Spinal cord (tissue), 9 donors: ENCODE measurements at regions not wholly inside any gene's neighbourhood (a gene's known extent, or its start where the extent isn't known, plus 50 kb on each side); places are given as distances from the start of the nearest gene placed in this dataset.
"Not testable (repeated sequence)": the region's sequence is repeated elsewhere in the genome, so short reads cannot be mapped to it uniquely, and the experiment has no call there.

ENCODE experiments used
- DNase-seq, 6 donors: peaks; one replicate each; pipeline versions ENCODE4 v3.0.0 to v3.0.0-alpha.2; 2013 to 2015; ENCODE audit warnings: low spot score in 6 of 6, low read depth in 4 of 6
- H3K27ac ChIP-seq: one replicate; pipeline ENCODE4 v1.5.1; 2013; ENCODE audit warnings: low read depth, low read length, control low read depth
- H3K27me3 ChIP-seq: one replicate; pipeline ENCODE4 v1.6.1; 2013; ENCODE audit warnings: low read length; ENCODE audit not compliant: control insufficient read depth, insufficient read depth
- H3K36me3 ChIP-seq: one replicate; pipeline ENCODE4 v1.6.1; 2013; ENCODE audit warnings: low read length; ENCODE audit not compliant: control insufficient read depth, insufficient read depth
- H3K4me1 ChIP-seq: one replicate; pipeline ENCODE4 v1.6.1; 2013; ENCODE audit warnings: low read length; ENCODE audit not compliant: control insufficient read depth, insufficient read depth
- H3K4me3 ChIP-seq: one replicate; pipeline ENCODE4 v1.5.1; 2013; ENCODE audit warnings: low read depth, low read length, control low read depth
- H3K9me3 ChIP-seq: one replicate; pipeline ENCODE4 v1.6.1; 2013; ENCODE audit warnings: low read length; ENCODE audit not compliant: control insufficient read depth, insufficient read depth
- WGBS: methylation state at CpG from one replicate; pipeline ENCODE4 v1.1.5; 2013; ENCODE audit warnings: missing lambda C conversion rate; ENCODE audit not compliant: insufficient coverage; 5-methylcytosine and 5-hydroxymethylcytosine counted together
- donor health status: healthy.

DNA sequence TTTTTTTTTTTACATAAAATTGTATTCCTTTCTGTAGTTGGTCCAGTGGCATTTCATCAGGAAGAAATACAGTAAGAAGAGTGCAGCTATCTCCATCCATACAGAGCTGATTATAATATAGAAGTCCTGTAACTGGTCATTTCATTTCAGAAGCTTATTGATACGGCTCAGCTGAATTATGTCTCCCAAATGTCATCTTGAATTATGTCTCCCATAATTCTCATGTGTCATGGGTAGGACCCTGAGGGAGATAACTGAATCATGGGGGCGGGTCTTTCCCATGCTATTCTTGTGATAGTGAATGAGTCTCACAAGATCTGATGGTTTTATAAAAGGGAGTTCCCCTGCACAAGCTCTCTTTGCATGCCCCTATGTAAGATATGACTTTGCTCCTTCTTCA lies 492.9 kb downstream of the CHSY3 start:
- H3K4me3 ChIP-seq, result no peak overlapping the region
- H3K9me3 ChIP-seq, result no peaks in the 10 kb centered on the region
- H3K4me1 ChIP-seq, result no peaks in the 10 kb centered on the region
- DNase-seq, result no peak
- H3K27me3 ChIP-seq, result no peaks in the 10 kb centered on the region
- H3K27ac ChIP-seq, result no peak overlapping the region
- H3K36me3 ChIP-seq, result no peaks in the 10 kb centered on the region
- no CpG with 5 or more reads among the region's 2 CpGs for WGBS

- H3K36me3 ChIP-seq, H3K4me1 ChIP-seq, DNase-seq, H3K27ac ChIP-seq, H3K27me3 ChIP-seq, H3K4me3 ChIP-seq, H3K9me3 ChIP-seq: not testable (repeated sequence)
- no CpG with 5 or more reads among the region's 3 CpGs for WGBS
These were observed 487.5 kb downstream of the CHSY3 start for GRCh38 chr5:130391727-130392264.

GRCh38 chr5:130386155-130386554 lies 481.9 kb downstream of the CHSY3 start:
- Histone ChIP-seq H3K36me3 (no peaks in the 10 kb centered on the region), H3K9me3 (no peaks in the 10 kb centered on the region), H3K4me3 (no peak overlapping the region), H3K27me3 (no peaks in the 10 kb centered on the region), H3K27ac (no peak overlapping the region), H3K4me1 (no peaks in the 10 kb centered on the region)
- DNase-seq, result no peak
- no CpG with 5 or more reads among the region's 1 CpG for WGBS

GRCh38 chr5:130385656-130386055 lies 481.4 kb downstream of the CHSY3 start:
- H3K9me3 ChIP-seq, result no peaks in the 10 kb centered on the region
- no peak for DNase-seq
- H3K36me3 ChIP-seq, result no peaks in the 10 kb centered on the region
- H3K4me3 ChIP-seq, result no peak overlapping the region
- H3K27ac ChIP-seq, result no peak overlapping the region
- no peaks in the 10 kb centered on the region for H3K4me1 ChIP-seq
- WGBS, result 64% methylated on average over 2 of the region's 2 CpGs
- no peaks in the 10 kb centered on the region for H3K27me3 ChIP-seq

GRCh38 chr5:130365956-130366355 lies 461.7 kb downstream of the CHSY3 start:
- no CpG with 5 or more reads among the region's 2 CpGs for WGBS
- Histone ChIP-seq H3K4me3 (no peak overlapping the region), H3K36me3 (no peaks in the 10 kb centered on the region), H3K27ac (no peak overlapping the region), H3K4me1 (no peaks in the 10 kb centered on the region), H3K27me3 (no peaks in the 10 kb centered on the region), H3K9me3 (no peaks in the 10 kb centered on the region)
- DNase-seq, result no peak

DNA sequence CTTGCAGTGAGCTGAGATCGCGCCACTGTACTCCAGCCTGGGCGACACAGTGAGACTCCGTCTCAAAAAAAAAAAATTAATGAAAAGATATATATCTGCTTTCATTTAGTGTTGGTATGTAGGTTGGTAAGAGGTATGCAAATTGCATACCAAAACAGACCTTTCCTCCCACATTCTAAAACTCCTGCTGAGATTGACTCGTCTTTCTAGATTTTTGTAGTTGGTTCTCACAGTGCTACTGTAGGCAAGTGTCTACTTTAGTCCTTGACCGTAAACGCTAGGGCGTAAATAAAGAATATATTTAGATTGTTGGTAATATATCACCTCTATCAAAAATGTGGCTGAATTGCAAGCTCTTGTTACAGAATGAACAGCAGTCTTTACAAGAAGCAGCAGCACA lies 445.9 kb downstream of the CHSY3 start:
- no peaks in the 10 kb centered on the region for H3K36me3 ChIP-seq
- DNase-seq, result no peak
- H3K4me3 ChIP-seq, result no peak overlapping the region
- H3K4me1 ChIP-seq, result no peaks in the 10 kb centered on the region
- H3K27me3 ChIP-seq, result no peaks in the 10 kb centered on the region
- peaks cover 1% of the 10 kb centered on the region for H3K9me3 ChIP-seq
- H3K27ac ChIP-seq, result no peak overlapping the region
- no CpG with 5 or more reads among the region's 8 CpGs for WGBS

DNA sequence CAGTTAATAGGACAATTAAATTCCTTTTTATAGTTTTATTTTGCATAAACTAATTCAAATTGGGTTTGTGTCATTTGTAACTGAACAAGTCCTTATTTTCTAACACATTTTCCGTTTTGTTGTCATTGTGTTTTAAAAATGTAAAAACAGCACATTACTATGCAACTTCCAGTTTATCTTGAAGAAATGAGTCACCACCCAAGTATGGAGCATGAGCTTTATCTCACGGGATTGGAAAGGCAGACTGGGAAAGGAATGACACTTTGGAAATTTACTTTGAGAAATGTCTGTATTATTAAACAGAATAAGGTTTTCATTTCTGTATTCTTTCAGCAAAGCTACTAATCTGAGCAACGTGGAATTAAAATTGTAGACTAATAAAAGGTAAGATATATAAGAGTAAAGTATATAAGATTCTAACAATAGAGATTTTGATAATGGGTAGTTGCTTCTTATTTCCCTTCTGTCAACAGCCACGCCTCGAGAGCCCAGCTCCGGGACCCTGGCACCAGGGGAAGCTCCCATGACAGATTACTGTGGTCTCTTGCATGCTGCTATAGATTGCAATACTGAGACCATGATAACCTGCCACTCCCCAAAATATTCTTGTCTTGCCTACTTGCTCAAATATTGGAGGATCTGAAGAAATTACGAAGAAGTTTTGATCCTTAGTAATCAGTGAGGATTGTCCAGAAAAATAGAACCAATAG lies 433.1 kb downstream of the CHSY3 start:
- Histone ChIP-seq H3K4me3 (no peak overlapping the region), H3K9me3 (no peaks in the 10 kb centered on the region), H3K27ac (no peak overlapping the region), H3K27me3 (no peaks in the 10 kb centered on the region), H3K36me3 (no peaks in the 10 kb centered on the region), H3K4me1 (no peaks in the 10 kb centered on the region)
- WGBS, result no CpG with 5 or more reads among the region's 7 CpGs
- no peak for DNase-seq

- H3K4me1 ChIP-seq, result no peaks in the 10 kb centered on the region
- H3K27me3 ChIP-seq, result no peaks in the 10 kb centered on the region
- H3K27ac ChIP-seq, result no peak overlapping the region
- H3K4me3 ChIP-seq, result no peak overlapping the region
- no peaks in the 10 kb centered on the region for H3K36me3 ChIP-seq
- no CpG with 5 or more reads among the region's 1 CpG for WGBS
- H3K9me3 ChIP-seq, result peaks cover 1% of the 10 kb centered on the region
- no peak for DNase-seq
These were observed 430.9 kb downstream of the CHSY3 start for GRCh38 chr5:130335117-130335516.

- H3K27ac ChIP-seq, result no peak overlapping the region
- H3K9me3 ChIP-seq, result peaks cover 4% of the 10 kb centered on the region
- H3K4me3 ChIP-seq, result no peak overlapping the region
- WGBS, result no CpG with 5 or more reads among the region's 2 CpGs
- H3K36me3 ChIP-seq, result no peaks in the 10 kb centered on the region
- no peak for DNase-seq
- no peaks in the 10 kb centered on the region for H3K27me3 ChIP-seq
- no peaks in the 10 kb centered on the region for H3K4me1 ChIP-seq
These were observed 428.8 kb downstream of the CHSY3 start for GRCh38 chr5:130333089-130333488.

- Histone ChIP-seq H3K4me3 (no peak overlapping the region), H3K27me3 (no peaks in the 10 kb centered on the region), H3K9me3 (peaks cover 4% of the 10 kb centered on the region), H3K36me3 (no peaks in the 10 kb centered on the region), H3K4me1 (no peaks in the 10 kb centered on the region), H3K27ac (no peak overlapping the region)
- 92% methylated on average over 2 of the region's 3 CpGs for WGBS
- no peak for DNase-seq
These were observed 427.1 kb downstream of the CHSY3 start for GRCh38 chr5:130331332-130331731.
